GM18858 (cell line): ENCODE measurements at regions not wholly inside any gene's neighbourhood (a gene's known extent, or its start where the extent isn't known, plus 50 kb on each side); places are given as distances from the start of the nearest gene placed in this dataset.
A peak's percentile ranks its signal among the peaks of the same experiment; 100 is the strongest.
"Not testable (repeated sequence)": the region's sequence is repeated elsewhere in the genome, so short reads cannot be mapped to it uniquely, and the experiment has no call there.

Source experiments
- ATAC-seq: cut with Tn5 transposase; IDR thresholded peaks from one replicate; pipeline ENCODE4 v1.9.1; 2021; ENCODE audit not compliant: unreplicated experiment

DNA sequence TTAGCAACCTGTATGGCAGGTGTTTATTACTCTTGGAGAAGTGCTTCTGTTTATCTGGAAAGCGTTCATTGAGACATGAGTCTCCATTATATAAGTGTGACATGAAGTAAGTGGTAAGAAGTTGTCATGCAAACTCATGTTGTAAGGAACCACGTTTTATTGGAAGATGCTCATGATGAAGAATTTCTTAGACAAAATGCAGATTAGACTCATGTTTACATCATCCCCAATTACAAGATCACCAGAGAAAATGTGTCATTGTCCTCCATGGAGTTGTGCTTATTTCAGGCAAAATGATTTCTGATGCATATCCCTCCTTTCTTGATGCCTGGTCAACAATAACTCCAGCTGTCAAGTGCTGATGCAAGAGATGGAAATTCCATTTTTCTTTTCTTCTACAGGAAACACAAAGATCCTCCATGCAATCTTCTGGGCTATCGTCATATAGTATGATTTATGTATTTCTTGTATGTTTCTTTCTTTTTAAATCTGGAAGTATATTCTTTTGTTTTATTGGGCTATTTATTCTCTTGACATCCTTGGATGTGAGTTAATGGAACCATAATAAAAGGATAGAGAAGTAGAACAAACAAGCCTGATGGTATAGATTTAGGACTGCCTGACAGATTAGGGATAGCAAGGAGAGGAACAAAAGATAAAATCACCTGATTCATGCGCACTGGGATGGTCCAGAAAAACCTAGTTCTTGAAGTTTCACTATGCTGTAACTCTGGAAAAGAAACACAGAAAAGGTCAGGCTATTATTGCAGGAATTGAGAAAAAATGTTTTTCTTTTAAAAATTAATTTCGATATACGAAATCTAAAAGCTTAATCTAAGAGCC lies 50.7 kb upstream of the DIAPH3 start:
- no peak for ATAC-seq

DNA sequence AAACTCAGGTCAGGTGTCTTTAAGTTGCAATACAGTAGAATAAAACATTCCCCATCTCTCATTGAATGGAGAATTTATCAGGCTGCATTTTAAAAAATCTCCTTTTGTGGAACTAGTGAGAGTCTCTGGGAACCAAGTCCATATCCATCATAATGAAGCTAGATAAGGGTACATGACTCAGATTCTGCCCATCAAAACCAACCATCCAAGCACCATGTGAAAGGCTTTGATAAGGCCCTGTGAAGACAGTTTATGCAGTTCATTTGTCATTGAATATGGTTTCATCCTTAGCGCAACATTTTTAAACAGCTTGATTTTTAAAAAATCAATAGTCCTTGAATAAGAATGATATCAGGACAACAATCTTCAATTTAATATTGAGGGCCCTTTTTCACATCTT lies 56.3 kb upstream of the DIAPH3 start:
- ATAC-seq = no peak

DNA sequence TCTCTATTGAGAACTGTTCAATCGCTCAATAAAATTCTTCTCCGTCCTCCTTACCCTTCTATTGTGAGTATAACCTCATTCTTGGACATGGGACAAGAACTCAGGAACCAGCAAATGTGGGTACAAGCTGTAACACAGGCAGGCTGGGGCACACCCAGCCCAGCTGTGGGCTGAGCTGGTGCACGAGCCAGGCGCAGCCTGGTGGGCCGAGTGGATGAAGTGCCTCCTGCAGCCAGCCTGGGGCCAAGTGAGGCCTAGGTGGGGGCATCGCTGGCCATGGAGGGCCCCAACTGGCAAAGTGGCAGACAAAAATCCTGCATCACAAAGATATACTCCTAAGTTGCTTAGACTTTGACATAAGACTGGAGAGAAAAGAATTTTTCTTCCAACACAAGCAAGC lies 57.9 kb upstream of the DIAPH3 start:
- ATAC-seq = no peak

DNA sequence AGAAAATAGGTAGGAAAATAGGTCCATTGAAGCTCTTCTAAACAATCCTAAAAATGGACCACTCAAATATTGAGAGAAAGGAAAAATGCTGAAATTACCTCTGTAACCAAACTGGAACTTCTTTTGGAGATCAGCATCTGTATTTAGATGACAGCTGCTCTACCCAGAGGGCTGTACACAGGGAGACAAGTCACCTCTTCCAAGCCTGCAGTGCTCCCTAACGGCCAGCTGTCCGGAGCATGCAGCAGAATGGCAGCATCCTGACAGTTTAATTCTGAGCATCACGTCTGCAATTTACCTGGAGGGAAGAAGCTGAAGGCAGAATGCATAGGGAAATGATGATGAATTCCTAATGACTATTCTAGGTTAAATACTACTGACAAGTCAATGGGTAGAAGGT lies 62.8 kb upstream of the DIAPH3 start:
- ATAC-seq = no peak

DNA sequence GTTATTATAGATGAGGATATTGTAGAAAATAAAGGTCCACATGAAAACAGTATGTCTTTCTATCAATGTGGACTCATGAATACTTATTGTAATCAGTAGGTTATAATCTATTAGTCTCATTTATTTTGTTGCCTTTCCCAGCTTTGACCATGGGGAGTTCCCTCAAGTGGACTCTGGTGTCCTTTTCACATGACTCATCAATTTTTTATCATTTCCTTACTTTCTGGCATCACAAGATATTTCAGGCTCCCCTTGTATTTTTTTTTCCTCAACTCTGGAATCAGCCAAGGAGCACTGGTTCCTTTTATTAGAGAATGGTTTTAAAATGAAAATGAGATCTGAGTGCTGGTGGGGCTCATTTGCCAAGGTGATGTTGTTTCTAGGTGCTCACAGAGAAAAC lies 63.4 kb upstream of the DIAPH3 start:
- ATAC-seq = no peak

DNA sequence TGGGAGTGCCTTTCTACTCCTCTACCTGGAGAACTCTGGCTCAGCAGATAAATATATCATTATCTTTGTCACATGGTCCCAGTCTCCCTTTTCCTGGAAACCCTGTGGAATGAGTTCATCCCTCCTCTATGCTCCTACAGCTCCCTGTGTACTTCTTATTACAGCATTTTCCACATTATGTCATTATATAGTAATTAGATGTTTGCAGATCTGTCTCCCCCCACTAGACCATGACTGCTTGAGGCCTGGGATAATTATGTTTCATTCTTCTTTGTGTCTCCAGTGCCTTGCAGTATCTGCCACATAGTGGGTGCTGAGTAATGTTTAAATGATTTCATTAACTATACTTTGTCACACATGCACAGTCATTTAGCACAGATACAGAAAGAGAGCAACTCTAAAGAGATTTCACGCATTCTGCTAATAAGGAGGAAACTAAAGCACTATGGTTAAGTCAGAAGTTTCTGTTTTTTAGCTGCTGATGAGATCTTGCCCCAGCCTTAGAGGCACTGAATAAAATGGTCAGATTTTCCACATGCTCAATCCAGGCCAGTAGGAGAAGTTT lies 66.1 kb upstream of the DIAPH3 start:
- ATAC-seq = no peak

DNA sequence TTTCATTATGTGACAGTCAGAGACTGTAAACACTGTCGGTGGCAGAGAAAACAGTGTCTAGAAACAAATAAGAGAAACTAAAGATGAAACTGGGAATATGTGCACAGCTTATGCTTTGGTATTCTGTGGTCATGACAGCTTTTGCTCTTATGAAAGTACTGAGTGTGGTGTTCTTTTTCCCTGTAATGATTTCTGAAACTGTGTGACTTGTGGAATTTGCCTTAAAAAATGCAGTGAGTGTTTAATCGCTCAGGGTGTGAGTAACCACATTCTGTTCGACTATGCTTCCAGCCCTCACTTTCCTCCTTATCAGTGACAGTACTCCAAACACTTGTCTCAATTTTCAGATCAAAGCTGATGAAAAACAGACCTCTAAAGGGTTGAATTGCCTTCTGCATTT lies 66.9 kb upstream of the DIAPH3 start:
- peak; percentile 83 for ATAC-seq

DNA sequence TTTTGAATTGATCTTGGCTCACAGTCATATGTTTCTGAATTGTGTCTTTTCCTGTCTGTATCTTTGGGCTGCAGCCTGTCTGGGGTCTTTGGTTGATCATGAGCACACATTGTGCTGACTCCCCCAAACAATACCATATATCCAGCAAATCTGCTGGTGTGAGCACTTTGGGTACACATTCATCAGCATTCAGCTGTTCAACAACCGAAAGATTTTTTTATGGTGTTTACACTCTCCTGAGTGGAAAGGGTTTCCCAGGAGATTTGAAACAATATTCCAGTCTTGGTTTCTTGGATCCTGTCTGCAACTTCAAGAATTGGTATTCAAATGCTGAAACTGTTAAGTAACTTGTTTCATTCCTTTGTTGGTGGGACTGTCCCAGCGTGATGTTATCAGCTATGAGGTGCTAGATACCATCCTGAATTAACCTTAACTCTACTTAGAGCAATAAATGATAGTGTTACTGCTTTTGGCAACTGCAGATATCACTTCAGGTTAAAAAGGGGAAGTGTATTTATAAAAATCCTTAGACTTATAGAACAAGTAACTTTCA lies 78.4 kb upstream of the DIAPH3 start:
- no peak for ATAC-seq

DNA sequence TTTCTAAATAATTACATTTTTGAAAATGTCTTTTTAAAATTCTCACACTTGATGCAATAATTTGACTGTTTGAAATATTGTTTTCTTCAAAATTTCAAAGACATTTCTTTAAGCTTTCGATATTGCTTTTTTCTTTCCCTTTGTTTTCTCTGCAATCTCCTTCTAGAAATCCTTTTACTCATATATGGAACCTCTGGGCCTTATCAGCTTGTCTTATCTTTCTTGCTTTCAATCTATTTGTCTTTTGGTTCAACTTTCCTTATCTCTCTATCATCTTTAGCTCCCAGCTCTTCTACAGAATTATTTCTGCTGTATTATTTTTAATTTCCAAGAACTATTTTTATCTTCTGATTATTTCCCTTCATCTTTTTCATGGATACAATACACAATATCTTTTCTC lies 80.7 kb upstream of the DIAPH3 start:
- ATAC-seq = no peak

DNA sequence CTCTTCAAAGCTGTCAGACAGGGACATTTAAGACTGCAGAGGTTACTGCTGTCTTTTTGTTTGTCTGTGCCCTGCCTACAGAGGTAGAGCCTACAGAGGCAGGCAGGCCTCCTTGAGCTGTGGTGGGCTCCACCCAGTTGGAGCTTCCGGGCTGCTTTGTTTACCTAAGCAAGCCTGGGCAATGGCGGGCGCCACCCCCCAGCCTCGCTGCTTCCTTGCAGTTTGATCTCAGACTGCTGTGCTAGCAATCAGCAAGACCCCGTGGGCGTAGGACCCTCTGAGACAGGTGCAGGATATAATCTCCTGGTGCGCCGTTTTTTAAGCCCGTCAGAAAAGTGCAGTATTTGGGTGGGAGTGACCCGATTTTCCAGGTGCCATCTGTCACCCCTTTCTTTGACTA lies 87.7 kb upstream of the DIAPH3 start:
- not testable (repeated sequence) for ATAC-seq

DNA sequence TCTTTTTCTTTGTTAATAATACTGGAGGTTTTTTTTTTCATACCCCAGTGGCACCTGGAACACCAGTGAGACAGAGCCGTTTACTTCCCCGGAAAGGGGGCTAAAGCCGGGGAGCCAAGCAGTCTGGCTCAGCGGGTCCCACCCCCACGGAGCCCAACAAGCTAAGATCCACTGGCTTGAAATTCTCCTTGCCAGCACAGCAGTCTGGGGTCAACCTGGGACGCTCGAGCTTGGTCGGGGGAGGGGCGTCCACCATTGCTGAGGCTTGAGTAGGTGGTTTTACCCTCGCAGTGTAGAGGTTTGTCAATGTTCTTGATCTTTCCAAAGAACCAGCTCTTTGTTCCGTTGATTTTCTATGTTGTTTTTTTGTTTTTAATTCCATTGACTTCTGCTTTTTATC lies 94.6 kb upstream of the DIAPH3 start:
- no peak for ATAC-seq

DNA sequence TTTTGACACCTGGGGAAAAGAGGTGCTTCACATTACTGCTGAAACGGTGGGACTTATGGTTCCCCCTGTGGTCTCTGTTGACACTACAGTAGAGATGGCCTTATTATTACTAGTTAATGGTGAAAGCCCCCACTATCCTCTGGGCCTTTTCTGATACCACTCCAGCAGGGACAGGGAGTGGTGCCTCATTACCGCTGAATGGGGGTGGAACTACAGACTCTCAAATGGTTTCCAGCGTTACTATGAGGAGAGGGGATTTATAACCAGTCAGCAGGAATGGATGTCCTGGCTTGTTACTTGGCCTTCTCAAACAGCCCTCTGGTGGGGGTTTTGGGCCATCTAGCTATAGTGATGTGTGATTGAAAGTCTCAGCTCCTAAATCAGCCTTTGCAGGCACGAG lies 96.7 kb upstream of the DIAPH3 start:
- no peak for ATAC-seq

DNA sequence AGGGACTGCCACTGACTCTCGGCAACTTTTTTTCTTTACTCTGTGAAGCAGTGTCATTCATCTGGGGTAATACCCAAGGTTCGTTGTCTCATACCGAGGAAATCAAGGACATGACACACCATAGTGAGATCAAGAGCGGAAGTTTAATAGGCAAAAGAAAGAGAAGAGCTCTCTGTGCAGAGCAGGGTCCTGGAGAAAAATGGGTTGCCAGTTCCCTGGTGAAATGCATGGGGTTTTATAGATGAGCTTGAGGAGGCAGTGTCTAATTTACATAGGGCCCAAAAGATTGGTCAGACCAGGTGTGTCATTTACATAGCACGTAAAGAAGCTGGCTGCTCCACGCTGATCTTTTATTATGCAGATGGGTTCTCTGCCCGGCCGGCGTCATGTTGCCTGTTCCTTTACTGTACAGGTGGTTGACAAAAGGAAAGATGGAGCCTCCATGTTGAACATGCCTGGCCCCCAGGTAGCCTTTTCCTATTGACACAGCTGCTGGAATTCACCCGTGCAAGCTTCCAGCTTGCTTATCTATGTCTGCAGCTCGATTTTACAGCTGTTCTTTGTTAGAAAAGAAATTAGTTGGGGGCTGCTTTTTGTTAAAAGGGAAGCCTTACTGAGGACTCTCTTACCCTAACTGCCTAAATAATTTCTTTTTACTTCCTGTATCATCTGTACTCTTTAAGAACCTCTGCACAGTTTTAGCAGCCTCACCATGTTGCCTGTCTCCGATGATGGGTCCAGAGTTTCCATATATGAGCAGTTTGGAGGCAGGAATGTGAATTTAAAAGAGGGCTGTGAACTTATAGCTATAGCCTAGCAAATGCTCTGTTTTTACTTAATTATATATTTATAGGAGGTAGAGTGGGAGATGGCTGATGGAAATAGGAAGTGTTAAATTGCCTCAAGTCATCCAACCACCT lies 98.0 kb upstream of the DIAPH3 start:
- ATAC-seq = no peak

DNA sequence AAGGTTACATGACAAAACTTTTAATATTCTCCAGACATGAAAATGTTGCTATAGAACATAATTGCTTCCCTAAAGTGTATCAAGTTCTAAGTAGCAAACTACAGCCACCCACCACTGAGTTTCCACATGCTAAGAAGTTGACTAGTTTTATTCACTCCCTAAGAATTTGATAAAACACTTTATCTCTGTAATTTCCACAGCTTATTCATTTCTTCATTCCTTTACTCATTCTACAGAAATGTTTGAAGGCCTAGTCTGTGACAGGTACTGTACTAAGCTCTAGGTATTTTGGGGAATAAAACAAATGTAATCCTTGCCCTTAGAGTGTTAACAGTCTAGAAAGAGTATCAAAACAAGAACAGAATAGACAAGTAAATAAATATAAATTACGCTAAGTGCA lies 101.8 kb upstream of the DIAPH3 start:
- no peak for ATAC-seq

DNA sequence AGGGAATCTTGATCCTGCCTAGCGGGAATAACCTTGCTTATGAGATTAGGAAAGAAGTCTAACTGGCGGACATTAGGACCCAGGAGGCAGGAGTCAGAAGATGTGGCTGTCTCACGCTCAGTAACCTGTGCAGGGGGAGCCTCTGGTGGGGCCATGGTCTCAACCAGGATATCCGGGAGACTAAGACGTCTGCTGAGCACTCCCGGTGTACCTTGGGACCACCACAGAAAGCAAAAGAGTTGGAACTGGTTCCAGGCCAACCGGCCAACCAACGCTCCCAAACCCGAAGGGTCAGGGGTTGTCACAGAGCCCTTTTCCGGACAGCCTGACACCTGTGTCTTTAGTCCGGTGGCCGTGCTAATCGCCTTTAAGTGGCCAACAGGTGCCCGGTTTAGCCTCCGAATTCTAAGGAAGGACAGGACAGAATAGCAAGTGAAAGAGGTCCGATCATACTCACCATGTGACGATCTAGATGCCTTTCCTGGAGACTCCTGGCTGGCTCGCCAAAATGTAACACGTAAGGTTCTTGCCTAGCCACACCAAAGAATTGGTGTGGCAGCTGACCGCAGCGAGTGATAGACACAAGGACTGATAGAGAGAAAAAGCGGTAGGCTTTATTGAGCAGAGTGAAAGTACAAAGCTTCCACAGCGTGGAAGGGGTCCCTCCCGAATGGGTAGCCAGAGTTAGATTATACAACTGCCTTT lies 103.9 kb upstream of the DIAPH3 start:
- ATAC-seq = peak; percentile 88

DNA sequence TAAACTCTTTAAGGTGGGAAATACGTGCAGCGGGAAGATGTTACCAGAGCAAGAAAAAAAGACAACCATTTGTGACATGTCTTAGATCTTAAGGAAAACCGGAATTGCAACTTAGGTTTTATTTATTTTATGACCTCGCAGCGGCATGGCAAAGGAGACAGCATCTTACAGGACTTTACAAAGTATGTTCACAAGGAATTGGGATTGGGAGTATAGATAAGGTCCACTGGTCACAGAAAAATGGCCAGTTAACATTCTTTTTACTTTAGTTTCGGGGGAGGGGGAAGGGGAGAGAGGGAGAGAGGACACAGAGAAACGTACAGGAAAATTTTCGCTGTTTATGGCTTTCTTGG lies 104.5 kb upstream of the DIAPH3 start:
- ATAC-seq = no peak

DNA sequence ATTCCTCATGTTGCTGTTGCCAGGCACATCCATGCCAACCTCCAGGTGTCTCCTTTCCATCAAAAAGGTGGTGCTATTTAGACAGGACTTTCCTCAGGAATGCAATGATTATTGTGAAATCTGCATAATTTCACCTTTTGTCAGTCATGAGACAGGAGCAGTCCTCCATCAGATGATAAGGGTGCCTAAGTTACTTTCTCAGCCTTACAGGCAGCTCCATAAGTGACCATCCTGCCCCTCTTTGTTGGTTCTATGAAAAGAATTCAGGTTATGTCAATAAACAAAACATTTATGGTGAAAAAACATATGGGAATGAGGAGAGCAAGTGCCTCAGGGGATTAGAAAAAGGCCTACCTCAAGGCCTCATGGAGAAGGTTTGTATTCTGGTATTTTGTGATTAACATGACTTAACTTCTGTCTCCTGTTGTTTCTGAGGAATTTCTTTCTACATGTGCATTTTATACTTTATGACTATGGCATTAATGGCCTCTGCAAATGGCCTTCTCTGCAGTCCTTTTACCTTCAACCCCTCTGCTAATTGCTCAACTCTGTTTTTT lies 110.3 kb upstream of the DIAPH3 start:
- no peak for ATAC-seq

DNA sequence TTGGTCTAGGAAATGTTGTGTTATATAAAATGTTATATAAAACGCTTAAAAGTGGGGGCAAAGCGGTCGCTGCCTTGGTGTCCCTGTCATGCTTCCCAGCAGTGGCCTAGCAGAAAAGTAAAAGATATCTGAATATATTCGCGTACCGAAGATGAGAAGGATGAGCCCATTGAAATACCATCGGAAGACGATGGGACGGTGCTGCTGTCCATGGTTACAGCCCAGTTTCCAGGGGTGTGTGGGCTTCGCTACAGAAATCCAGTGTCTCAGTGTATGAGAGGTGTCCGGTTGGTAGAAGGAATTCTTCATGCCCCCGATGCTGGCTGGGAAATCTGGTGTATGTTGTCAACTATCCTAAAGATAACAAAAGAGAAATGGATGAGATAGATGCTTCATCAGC lies 110.9 kb upstream of the DIAPH3 start:
- ATAC-seq = no peak

DNA sequence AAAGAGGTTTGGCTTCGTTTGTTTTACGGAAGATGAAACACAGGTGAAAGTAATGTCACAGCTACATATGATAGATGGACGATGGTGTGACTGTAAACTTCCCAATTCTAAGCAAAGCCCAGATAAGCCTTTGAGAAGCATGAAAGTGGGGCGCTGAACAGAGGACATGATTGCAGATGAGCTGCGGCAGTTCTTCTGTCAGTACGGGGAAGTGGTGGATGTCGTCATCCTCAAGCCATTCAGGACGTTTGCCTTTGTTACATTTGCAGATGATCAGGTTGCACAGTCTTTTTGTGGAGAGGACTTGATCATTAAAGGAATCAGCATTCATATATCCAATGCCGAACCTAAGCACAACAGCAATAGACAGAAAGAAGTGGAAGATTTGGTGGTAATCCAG lies 111.5 kb upstream of the DIAPH3 start:
- no peak for ATAC-seq

DNA sequence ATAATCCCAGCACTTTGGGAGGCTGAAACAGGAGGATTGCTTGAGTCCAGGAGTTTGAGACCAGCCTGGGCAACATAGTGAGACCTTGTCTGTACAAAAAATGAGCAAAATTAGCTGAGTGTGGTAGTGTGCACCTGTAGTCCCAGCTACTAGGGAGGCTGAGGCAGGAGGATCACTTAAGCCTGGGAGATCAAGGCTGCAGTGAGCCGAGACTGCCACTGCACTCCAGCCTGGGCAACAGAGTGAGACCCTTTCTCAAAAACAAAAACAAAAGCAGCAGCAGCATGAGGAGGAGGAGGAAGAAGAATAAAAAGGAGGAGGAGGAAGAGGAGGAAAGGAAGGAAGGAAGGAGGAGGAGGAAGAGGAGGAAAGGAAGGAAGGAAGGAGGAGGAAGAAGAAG lies 116.5 kb upstream of the TDRD3 start:
- not testable (repeated sequence) for ATAC-seq

DNA sequence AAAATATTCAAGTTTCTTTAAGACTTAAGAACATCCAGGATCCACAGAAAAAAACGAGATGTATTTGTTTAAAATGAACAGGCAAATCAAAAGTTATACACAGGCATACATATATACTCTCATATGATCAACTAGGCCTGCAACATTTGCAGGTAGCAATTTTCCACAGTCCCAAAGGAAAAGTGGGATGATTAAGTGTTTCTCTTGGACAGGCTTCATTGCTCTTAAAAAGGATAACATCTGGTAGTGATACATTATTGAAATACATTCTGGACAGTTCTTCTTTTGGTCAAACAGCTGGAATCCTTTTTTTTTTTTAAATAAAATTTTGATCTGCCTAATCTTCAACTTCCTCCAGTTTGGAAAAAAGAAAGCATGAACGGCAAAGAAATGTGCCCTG lies 114.8 kb upstream of the TDRD3 start:
- no peak for ATAC-seq
